GM18520 (cell line): ENCODE measurements at regions not wholly inside any gene's neighbourhood (a gene's known extent, or its start where the extent isn't known, plus 50 kb on each side); places are given as distances from the start of the nearest gene placed in this dataset.
"Not testable (repeated sequence)": the region's sequence is repeated elsewhere in the genome, so short reads cannot be mapped to it uniquely, and the experiment has no call there.

Experiments
- ATAC-seq: cut with Tn5 transposase; IDR thresholded peaks from one replicate; pipeline ENCODE4 v1.9.1; 2021; ENCODE audit not compliant: unreplicated experiment

GRCh38 chrX:35611562-35611961 is 186.6 kb upstream of the MAGEB16 start:
- not testable (repeated sequence) for ATAC-seq

- ATAC-seq = no peak
Measured at GRCh38 chrX:35617836-35618235, 180.3 kb upstream of the MAGEB16 start.

DNA sequence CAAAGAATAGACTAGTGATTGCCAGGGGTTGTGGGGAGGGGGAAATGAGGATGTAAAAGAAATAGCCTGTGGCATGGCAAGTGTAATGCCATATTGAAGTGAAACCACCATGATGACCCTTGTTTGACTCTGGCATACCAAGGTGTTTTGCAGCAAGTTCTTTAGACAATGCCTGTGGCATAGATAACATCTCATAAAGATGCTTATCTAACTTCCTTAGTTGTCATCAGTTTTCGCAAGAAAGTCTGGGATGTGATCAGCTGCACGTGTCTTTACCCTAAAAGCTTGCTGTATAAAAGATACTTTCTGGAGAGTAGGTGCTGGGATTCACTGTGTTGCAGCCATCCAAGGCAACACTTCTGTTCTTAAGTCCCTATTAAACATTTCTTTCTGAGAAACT is 176.1 kb upstream of the MAGEB16 start:
- no peak for ATAC-seq

DNA sequence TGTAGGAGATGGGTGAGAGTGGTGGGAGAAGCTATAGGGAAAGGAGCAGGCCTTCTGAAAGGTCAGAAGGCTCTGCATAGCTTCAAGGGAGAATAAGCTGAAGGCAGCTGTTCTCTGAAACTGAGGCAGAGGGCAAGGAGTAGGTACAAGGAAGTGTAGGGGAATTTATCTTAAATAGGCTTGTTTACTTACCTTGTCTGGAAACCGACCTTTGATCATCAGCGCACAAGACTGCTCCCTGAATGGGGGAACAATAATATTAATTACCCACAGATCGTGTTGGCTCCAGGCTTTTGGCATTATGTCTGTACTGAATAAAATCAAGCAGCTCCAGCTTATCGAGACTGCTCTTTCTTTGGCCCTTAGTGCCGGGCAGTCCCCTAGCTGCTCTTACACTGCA is 175.5 kb upstream of the MAGEB16 start:
- no peak for ATAC-seq

DNA sequence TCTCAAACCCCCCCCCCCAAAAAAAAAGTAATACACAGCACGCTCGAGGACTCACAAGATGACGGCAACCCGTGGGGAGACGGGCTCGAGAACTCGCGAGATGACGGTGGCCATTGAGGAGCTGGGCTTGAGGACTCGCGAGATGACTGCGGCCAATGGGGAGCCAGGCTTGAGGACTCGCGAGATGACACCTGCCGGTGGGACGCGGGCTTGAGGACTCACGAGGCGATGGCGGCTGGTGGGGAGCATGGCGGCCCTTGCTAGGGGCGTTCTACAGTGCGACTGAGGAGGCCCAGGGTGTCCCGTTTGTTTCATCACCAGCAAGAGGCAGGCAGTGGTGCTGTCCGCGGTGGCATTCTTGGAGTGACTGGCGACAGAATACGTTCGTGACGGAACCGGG is 172.4 kb upstream of the MAGEB16 start:
- no peak for ATAC-seq

DNA sequence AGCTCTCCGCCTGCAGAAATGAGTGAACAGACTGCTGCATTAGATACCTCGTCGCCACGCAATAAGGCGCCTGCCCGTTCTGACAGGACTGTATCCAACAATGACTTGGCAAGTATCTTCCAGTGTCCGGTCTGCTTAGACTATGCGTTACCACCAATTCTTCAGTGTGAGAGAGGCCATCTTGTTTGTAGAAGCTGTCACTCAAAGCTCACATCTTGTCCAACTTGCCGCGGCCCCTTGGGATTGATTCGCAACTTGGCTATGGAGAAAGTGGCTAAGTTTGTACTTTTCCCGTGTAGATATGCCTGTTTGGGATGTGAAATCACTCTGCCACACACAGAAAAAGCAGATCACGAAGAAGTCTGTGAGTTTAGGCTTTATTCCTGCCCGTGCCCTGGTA is 172.0 kb upstream of the MAGEB16 start:
- no peak for ATAC-seq

GRCh38 chrX:35635971-35636370 is 162.2 kb upstream of the MAGEB16 start:
- ATAC-seq = not testable (repeated sequence)

GRCh38 chrX:35664833-35665232 is 133.3 kb upstream of the MAGEB16 start:
- no peak for ATAC-seq

DNA sequence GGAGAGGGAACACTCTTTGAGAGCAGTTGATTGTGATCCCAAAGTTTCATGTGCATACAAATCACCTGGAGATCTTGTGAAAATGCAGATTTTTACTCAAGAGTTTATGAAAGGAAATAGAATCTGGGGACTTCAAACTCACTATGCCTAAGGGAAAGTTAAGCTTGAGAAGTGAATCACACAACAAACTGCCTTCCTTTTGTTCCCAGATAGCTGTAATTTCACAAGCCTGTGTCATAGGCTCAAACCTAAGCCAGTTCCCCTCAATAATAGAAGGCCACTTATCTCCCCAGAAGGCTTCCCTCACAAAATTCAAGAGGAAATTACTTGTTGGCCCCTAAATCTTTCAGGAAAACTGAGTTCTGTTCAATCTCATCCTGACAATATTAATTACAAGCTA is 132.8 kb upstream of the MAGEB16 start:
- ATAC-seq = no peak

- ATAC-seq = no peak
Measured at GRCh38 chrX:35670889-35671288, 127.3 kb upstream of the MAGEB16 start.

DNA sequence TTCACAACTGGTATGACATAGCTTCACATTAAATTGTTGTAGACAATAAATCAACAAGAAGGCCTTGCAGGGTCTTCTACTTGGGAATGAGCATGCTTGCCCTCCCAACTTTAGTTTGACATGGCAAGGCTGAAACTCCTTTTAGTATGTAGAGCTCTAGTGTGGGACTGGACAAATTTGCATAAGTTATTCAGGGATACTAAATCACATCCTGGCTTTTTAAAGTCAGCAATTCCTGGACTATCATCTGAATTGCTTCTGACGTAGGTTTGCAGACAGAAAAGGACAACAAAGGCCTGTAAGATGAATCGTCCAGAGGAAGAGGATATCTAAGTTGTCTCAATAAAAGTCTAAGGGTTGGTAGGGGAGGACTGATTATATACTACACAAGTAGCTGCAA is 123.0 kb upstream of the MAGEB16 start:
- no peak for ATAC-seq

GRCh38 chrX:35680940-35681346 is 117.2 kb upstream of the MAGEB16 start:
- peak; percentile 55 for ATAC-seq

- ATAC-seq = no peak
Measured at GRCh38 chrX:35682476-35682875, 115.7 kb upstream of the MAGEB16 start.

DNA sequence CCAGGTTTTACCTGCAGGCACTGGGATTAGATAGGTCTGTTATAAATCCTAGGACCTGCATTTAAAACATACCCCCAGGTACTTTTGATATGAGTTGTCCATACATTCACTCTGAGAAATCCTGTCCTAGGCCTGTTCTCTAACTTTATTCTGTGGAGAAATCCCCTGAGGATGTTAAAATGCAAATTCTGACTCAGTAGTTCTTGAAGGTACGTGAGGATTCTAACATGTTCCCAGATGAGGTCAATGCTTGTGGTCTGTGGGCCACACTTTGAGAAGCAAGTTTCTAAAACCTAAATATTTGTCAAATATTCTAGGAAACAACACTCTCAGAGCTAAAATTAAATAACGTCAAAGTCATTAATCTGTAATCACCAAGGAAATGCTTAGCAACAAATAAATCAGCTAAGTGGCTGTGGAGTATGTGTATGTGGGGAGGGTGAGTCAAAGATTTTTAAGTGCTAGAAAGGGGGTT is 101.3 kb upstream of the MAGEB16 start:
- no peak for ATAC-seq

DNA sequence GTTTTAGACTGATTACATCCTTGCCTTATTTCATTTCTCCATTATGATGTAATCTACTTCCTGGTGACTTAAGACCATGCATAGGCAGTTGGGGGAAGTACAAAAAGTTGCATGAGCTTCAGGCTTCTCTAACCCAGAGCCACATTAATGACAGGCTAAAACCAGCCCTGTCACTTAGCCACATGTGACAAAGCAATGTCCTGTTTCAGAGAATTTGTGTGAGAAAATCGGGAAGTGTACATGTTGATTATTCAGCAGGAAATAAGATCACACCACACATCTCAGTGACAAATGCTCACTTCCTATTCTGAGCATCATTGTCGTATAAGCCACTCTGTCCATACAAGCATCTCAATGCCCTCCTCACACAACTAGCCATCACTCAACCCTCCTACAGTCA is 98.5 kb upstream of the MAGEB16 start:
- ATAC-seq = no peak

- ATAC-seq = no peak
Measured at GRCh38 chrX:35700121-35700520, 98.0 kb upstream of the MAGEB16 start.

DNA sequence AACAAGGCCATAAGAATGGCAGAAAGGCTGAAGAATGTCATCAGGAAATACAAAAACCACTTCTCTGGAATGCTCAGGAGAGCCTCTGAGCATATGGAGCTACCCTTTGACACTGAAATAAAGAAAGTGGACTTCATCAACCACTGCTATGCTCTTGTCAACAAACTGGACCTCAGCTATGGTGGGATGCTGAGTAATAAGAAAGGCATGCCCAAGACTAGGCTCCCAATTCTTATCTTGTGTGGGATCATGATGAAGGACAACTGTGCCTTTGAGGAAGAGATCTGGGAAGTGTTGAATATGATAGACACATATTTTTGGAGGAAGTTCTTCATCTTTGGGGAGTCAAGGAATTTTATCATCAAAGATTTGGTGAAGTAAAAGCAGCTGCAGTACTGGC is 86.9 kb upstream of the MAGEB16 start:
- ATAC-seq = no peak

GRCh38 chrX:35722128-35722527 is 76.0 kb upstream of the MAGEB16 start:
- ATAC-seq = no peak

- ATAC-seq = no peak
Measured at GRCh38 chrX:35726176-35726575, 72.0 kb upstream of the MAGEB16 start.

DNA sequence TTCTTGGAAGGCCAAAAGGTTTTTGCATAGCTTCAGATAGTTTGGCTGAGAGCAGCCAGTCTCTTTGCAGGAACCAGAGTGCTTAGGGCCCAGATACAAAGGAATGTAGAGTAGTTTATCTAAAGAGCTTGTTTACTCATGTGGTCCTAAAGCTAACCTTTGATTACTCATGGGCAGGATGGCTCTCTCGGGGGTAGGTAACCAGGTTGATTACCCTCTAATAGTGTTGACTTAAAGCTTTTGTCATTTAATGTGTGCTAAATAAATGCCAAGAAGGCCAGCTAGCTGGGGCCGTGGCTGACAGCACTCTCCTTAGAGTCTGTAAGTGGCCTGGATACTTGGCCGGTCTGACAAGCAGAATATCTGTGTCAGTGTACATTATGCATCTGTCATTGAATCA is 69.7 kb upstream of the MAGEB16 start:
- ATAC-seq = no peak

DNA sequence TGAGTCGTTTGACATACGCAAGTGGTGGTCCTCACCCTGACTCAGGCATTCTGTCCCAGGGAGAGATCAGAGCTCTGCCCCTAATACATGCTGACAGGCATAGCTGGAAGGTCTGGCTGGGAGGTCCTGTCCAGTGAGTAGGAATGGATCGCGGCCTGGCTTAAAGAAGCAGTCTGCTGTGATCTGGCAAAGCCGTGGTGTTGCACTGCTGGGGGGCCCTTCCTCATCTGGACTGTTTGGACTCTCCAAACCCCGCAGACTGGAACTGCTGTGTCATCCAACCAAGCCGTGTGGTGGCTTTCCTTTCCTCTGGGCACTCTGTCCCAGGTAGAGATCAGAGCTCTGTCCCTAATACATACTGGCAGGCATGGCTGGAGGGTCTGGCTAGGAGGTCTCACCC is 64.3 kb upstream of the MAGEB16 start:
- ATAC-seq = no peak

DNA sequence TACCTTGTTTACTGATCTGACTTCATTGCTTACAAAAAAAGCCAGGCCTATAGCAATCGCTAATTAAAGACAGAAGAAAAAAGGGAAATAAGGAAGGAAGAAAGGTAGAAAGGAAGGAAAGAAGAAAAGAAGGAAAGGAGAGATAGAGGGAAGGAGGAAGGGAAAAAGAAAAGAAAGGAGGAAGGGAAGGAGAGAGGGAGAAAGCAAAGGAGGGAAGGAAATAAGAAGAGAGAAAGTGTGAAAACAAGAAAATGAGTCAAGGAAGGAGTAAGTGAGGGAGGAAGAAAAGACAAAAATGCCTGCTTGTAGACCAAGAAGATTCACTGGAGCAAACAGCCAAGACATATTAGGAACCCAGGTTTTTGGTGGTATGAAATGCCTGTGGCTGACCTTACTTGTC is 57.0 kb upstream of the MAGEB16 start:
- no peak for ATAC-seq

GRCh38 chrX:35743331-35743730 is 54.8 kb upstream of the MAGEB16 start:
- no peak for ATAC-seq
